ENCODE measurements at regions not wholly inside any gene's neighbourhood (a gene's known extent, or its start where the extent isn't known, plus 50 kb on each side); places are given as distances from the start of the nearest gene placed in this dataset.

- TF ChIP-seq POLR2A (IDR thresholded peaks at IDR 0.05; ENCODE audit: low read length) = no peak
- TF ChIP-seq GATA1 (IDR thresholded peaks at IDR 0.05; ENCODE audit: low read depth, low read length) = no peak
Observed at GRCh38 chr11:116610190-116610589, 162.6 kb downstream of the BUD13 start.

GRCh38 chr11:116607027-116607426, 165.8 kb downstream of the BUD13 start:
- no peak for DNase-seq

More at GRCh38 chr11:116610190-116610589, 162.6 kb downstream of the BUD13 start:
- no peak for DNase-seq

GRCh38 chr11:116605543-116606459, 167.0 kb downstream of the BUD13 start:
- peak; percentile 44 to 50 for DNase-seq
- TF ChIP-seq POLR2A (IDR thresholded peaks at IDR 0.05; ENCODE audit: low read length) (no peak), GATA1 (IDR thresholded peaks at IDR 0.05; ENCODE audit: low read depth, low read length) (no peak)

More at GRCh38 chr11:116607027-116607426, 165.8 kb downstream of the BUD13 start:
- TF ChIP-seq GATA1 (IDR thresholded peaks at IDR 0.05; ENCODE audit: low read depth, low read length) = no peak
- no peak for TF ChIP-seq POLR2A (IDR thresholded peaks at IDR 0.05; ENCODE audit: low read length)

DNA sequence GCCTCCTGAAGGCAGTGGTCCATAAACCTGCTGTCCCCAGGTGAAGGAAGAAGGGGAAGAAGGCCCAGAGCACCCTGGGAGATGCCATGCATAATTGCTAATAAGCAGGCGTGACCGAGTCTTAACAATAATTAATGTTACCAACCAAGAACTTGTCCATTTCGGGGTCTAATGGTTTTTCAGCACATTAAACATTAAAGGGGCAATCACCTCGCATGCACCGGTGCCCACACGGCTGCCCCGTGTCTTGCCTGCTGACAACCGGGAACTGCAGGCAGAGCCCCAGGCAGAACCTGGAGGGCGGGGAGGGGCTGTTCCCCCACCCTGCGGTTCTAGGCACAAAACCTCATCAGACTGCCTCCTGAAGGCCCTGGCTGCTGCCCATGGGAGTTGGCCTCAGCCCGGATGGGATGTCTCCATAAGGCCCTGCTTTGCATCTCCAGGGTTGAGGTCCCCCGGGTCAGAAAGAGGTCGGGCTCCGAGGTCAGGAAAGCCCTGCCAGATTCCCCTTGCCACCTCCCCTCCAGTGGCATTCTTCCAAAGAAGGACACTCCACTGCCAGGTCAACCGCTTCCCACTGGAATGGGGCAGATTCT, 169.0 kb downstream of the BUD13 start:
- DNase-seq = no peak
- TF ChIP-seq POLR2A (IDR thresholded peaks at IDR 0.05; ENCODE audit: low read length) (no peak), GATA1 (IDR thresholded peaks at IDR 0.05; ENCODE audit: low read depth, low read length) (no peak)

GRCh38 chr11:116602637-116602942, 170.2 kb downstream of the BUD13 start:
- TF ChIP-seq POLR2A (IDR thresholded peaks at IDR 0.05; ENCODE audit: low read length) (no peak), GATA1 (IDR thresholded peaks at IDR 0.05; ENCODE audit: low read depth, low read length) (no peak)
- DNase-seq = no peak

DNA sequence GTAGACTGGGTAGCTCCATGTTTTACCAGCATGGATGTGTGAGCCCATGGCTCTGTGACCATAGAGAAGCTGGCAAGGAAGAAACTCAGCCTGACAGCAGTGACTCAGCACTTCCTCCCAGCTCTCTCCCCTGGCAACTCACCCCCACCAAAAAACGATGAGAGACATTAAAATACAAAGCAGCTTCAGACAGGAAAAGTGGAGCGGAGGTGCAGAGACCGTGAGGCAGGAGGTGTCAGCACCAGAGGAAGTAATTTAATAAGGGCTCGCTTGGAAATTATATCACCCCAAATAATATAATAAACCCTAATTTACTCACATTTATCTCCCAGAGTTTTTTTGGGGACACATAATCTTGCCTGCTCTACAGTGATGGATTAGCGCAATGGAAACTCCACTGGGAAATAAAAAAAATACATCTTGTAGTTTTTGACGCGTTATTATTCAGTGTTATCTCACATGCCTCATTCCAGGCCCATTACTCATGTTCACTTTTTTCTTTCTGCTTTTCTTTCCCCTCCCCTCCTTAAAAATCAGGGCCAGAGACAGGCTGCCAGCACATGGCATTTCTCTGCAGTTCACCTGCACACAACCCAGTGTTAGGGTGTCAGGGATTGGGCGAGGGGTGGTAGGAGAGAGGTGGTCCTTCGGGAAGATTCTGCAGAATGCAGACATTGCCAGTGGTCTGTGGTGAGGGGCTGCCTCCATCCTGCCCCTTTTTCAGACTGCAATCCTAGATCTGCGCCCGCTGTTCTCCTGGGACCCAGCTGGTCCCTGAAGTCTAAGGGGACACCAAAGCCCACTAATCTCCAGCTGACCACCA, 170.8 kb downstream of the BUD13 start:
- DNase-seq = peak in 1 of 2 experiments; percentile 2
- TF ChIP-seq GATA1 (IDR thresholded peaks at IDR 0.05; ENCODE audit: low read depth, low read length) (no peak), POLR2A (IDR thresholded peaks at IDR 0.05; ENCODE audit: low read length) (no peak)

GRCh38 chr11:116600930-116601329, 171.9 kb downstream of the BUD13 start:
- no peak for DNase-seq
- TF ChIP-seq POLR2A (IDR thresholded peaks at IDR 0.05; ENCODE audit: low read length) (no peak), GATA1 (IDR thresholded peaks at IDR 0.05; ENCODE audit: low read depth, low read length) (no peak)

GRCh38 chr11:116598556-116598955, 174.2 kb downstream of the BUD13 start:
- TF ChIP-seq POLR2A (IDR thresholded peaks at IDR 0.05; ENCODE audit: low read length) (no peak), GATA1 (IDR thresholded peaks at IDR 0.05; ENCODE audit: low read depth, low read length) (no peak)

DNA sequence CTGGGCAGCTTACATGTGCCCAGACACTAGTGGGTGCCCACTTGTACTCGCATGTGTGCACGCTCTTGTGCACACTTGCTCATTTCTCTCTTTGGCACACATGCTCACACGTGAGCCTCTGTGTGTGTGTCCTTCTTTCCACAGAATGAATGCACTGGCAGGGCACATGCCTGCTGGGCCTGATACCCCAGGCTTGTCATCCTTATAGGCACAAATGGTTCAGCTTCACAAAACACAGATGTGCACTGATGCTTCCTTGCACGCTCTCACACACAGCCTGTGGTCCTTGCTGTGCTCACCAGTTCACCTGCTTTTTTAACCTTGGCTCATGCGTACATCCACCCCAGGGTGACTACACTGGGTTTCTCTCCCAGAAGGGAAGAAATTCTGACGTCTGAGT, 174.8 kb downstream of the BUD13 start:
- TF ChIP-seq GATA1 (IDR thresholded peaks at IDR 0.05; ENCODE audit: low read depth, low read length) (no peak), POLR2A (IDR thresholded peaks at IDR 0.05; ENCODE audit: low read length) (no peak)
- DNase-seq = no peak

More at GRCh38 chr11:116598556-116598955, 174.2 kb downstream of the BUD13 start:
- no peak for DNase-seq

DNA sequence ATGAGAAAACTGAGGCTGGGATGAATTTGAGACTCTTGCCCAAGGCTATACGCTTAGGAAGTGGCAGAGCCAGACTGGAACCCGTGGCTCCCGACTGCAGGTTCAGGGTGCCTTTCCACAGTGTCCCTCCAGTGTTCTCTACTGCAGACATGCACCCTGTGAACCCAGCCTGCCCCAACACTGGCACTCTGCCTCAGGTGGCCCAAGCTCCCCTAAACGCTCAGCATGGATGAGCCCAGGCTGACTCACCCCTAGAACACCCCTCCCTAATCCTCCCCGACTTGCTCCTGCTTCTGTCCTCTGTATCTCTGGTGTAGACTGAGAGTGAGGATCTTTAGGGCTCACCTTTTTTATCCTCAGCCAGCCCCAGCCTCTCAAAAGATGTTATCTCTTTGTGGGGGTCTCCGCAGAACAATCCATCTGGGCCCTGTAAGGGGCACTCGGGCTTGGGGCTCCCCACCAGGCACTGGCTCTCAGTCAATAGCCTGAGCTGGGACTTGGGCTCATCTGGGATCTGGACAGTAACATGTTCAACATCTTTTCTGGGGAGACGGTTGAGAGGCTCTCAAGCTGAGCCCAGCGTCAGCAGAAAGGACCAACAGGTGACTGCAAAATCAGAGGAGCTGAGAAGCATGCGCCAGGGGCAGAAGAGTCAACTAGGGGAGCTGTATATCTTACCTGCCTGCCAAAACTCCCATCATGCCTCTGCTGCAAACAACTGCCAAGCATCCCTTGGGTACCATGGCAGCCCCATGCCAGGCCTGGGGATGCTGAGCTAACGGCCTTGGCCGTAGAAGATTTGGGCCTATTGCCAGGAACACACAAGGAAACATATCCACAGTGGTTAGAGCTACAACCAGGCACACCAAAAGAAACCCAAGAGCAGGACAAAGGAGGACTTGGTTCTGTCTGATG, 176.2 kb downstream of the BUD13 start:
- DNase-seq = no peak
- TF ChIP-seq POLR2A (IDR thresholded peaks at IDR 0.05; ENCODE audit: low read length) = no peak
- TF ChIP-seq GATA1 (IDR thresholded peaks at IDR 0.05; ENCODE audit: low read depth, low read length) = no peak

GRCh38 chr11:116595305-116595880, 177.4 kb downstream of the BUD13 start:
- DNase-seq = no peak

DNA sequence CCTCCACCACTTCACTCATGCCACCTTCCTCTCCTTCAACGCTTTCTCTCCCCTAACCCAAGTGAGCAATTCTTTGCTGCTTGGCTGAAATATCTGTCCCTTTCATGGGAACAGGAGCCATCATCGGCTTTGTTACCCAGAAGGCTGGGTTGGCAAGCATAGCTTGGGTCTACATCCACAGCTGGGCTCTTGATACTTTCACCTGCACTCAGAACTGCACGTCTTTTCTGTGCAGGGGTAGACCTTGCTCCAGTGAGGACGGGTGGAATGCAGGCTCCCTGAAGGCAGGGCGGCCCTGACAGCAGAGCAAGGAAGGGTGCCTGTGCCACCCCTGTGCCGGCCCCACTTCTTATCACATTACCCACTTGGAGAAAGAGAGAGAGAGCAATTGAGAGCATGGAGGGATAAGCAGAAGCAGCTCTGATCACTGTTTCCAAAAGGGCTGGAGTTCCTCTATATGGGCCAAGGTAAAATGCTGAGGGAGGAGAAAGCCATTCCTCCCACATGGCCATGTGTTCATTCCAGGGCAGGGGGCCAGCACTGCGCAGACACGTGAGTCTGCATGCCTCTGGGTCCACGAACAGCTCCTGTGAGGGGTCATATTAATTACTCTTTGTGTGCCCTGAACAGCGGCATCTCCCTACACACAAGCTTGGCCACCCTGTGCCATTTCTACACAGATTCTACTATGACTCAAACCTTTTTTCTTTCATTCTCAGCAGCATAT, 181.8 kb downstream of the BUD13 start:
- TF ChIP-seq POLR2A (IDR thresholded peaks at IDR 0.05; ENCODE audit: low read length) = no peak
- TF ChIP-seq GATA1 (IDR thresholded peaks at IDR 0.05; ENCODE audit: low read depth, low read length) = no peak
- DNase-seq = no peak

More at GRCh38 chr11:116595305-116595880, 177.4 kb downstream of the BUD13 start:
- TF ChIP-seq POLR2A (IDR thresholded peaks at IDR 0.05; ENCODE audit: low read length) = no peak
- no peak for TF ChIP-seq GATA1 (IDR thresholded peaks at IDR 0.05; ENCODE audit: low read depth, low read length)

All from erythroblast (primary cell).